K562 (cell line): ENCODE measurements at regions not wholly inside any gene's neighbourhood (a gene's known extent, or its start where the extent isn't known, plus 50 kb on each side); places are given as distances from the start of the nearest gene placed in this dataset.

ENCODE experiments used
- ATAC-seq: fragments of 200-7000 bp; cut with Tn5 transposase; 3 replicates; pipeline ENCODE4 v1.9.1; 2020; ENCODE audit warnings: moderate library complexity
- BruUV-seq: library from RNA; stranded (reverse); fragments of 400-500 nt; replicated peaks from 2 replicates; lab custom pipeline; 2021; lab: Mats Ljungman, UMichigan
- CTCF ChIA-PET: fragments of 300-600 bp; formaldehyde crosslinking; extraction: SDS; loops from one replicate; lab custom pipeline; 2021; ENCODE audit warnings: low intra/inter-chr PET ratio; lab: Yijun Ruan, JAX
- POLR2A ChIA-PET: fragments of 300-600, 350-650 bp; sonication (Branson Sonifier 250); formaldehyde crosslinking; extraction: SDS; loops from one replicate; lab custom pipeline; 2021; ENCODE audit warnings: antibody characterized with exemption, inconsistent platforms; lab: Yijun Ruan, JAX
- DNase-seq, 4 experiments: peaks; one replicate each; pipeline versions ENCODE4 v3.0.0 to v3.0.0-alpha.2; 2011 to 2018; ENCODE audit warnings: low spot score in 3 of 4, mixed read lengths in 3 of 4; ENCODE audit errors: extremely low read depth in 1 of 4
- FAIRE-seq: peaks from 2 replicates; lab custom pipeline; 2011; peaks lifted over from hg19 to GRCh38; lab: Jason Lieb, UNC
- H2AFZ ChIP-seq: 2 replicates; pipeline ENCODE4 v1.6.0; 2011; ENCODE audit warnings: low read depth, low read length, control low read depth, inconsistent platforms
- H3K27ac ChIP-seq: fragments of 200-600 bp; 3 replicates; pipeline ENCODE4 v1.8.0; 2011; ENCODE audit warnings: low read depth, mild to moderate bottlenecking, control low read depth, inconsistent platforms, low read length, moderate library complexity, mixed read lengths; ENCODE audit errors: extremely low read depth
- H3K27me3 ChIP-seq, 2 experiments: fragments of 300-600 bp in 1 of 2; 2 replicates in 1 of 2; 3 replicates in 1 of 2; pipeline versions ENCODE4 v1.6.0 to v1.8.0; 2011; ENCODE audit warnings: inconsistent platforms in 2 of 2, low read length in 2 of 2, mild to moderate bottlenecking in 1 of 2, mixed read lengths in 1 of 2, moderate library complexity in 1 of 2; ENCODE audit not compliant: control insufficient read depth in 2 of 2, insufficient read depth in 2 of 2
- H3K36me3 ChIP-seq: fragments of 300-600 bp; 3 replicates; pipeline ENCODE4 v1.8.0; 2011; ENCODE audit warnings: mild to moderate bottlenecking, low read length, inconsistent platforms; ENCODE audit not compliant: control insufficient read depth, insufficient read depth
- H3K4me1 ChIP-seq, 2 experiments: fragments of 200-600 bp in 1 of 2; replicated peaks in 1 of 2; 2 replicates in 1 of 2; 3 replicates in 1 of 2; pipeline versions ENCODE4 v1.5.1 to v1.8.0; 2011; ENCODE audit warnings: inconsistent platforms in 2 of 2, low read length in 2 of 2, mild to moderate bottlenecking in 1 of 2, mixed read lengths in 1 of 2, moderate library complexity in 1 of 2; ENCODE audit not compliant: control insufficient read depth in 2 of 2, insufficient read depth in 2 of 2
- H3K4me2 ChIP-seq: 2 replicates; pipeline ENCODE4 v1.6.1; 2011; ENCODE audit warnings: low read length, control low read depth, inconsistent platforms, mixed read lengths; ENCODE audit not compliant: insufficient read depth
- H3K4me3 ChIP-seq: fragments of 200-600 bp; sonication (generic), shearing (Covaris generic); 2 replicates; pipeline ENCODE4 v1.5.1; 2016; ENCODE audit warnings: control low read depth, inconsistent platforms
- H3K79me2 ChIP-seq: fragments of 200-600 bp; 3 replicates; pipeline ENCODE4 v1.8.0; 2011; ENCODE audit warnings: low read length, inconsistent platforms; ENCODE audit not compliant: control insufficient read depth, insufficient read depth
- H3K9ac ChIP-seq, 2 experiments: 2 replicates each; pipeline versions ENCODE4 v1.6.0 to v1.6.1; 2011; ENCODE audit warnings: low read depth in 2 of 2, low read length in 2 of 2, control low read depth in 1 of 2, inconsistent platforms in 1 of 2, mild to moderate bottlenecking in 1 of 2, mixed read lengths in 1 of 2; ENCODE audit not compliant: insufficient read depth in 1 of 2
- H3K9me1 ChIP-seq: one replicate; pipeline ENCODE4 v1.6.0; 2011; ENCODE audit warnings: inconsistent platforms, mild to moderate bottlenecking, low read length, moderate library complexity; ENCODE audit not compliant: control insufficient read depth, insufficient read depth
- H3K9me3 ChIP-seq: replicated peaks from 2 replicates; pipeline ENCODE4 v1.5.1; 2011; ENCODE audit warnings: low read depth, low read length, inconsistent platforms; ENCODE audit not compliant: control insufficient read depth, insufficient read depth
- H4K20me1 ChIP-seq: replicated peaks from 2 replicates; pipeline ENCODE4 v1.6.1; 2011; ENCODE audit warnings: low read length, inconsistent platforms, mixed read lengths; ENCODE audit not compliant: control insufficient read depth, insufficient read depth
- BRCA1 ChIP-seq, 2 experiments: fragments of 450-650 bp in 1 of 2; sonication (generic) in 1 of 2; formaldehyde crosslinking in 1 of 2; IDR thresholded peaks; 2 replicates each; pipeline versions ENCODE4 v1.5.0 to v1.6.1; 2017 to 2020; ENCODE audit warnings: mild to moderate bottlenecking in 1 of 2, missing genetic modification reagents in 1 of 2
- BRF2 ChIP-seq: IDR thresholded peaks from 3 replicates; pipeline ENCODE4 v1.6.1; 2011; ENCODE audit warnings: borderline replicate concordance, mild to moderate bottlenecking; ENCODE audit not compliant: insufficient read length, insufficient read depth
- EWSR1 ChIP-seq: fragments of 450-650 bp; IDR thresholded peaks from 2 replicates; pipeline ENCODE4 v1.6.1; 2018; ENCODE audit warnings: borderline replicate concordance, mild to moderate bottlenecking, low read depth, moderate library complexity; ENCODE audit not compliant: partially characterized antibody
- KDM4B ChIP-seq, 2 experiments: fragments of 450-650 bp in 1 of 2; sonication (generic) in 1 of 2; IDR thresholded peaks; 2 replicates each; pipeline ENCODE4 v1.6.1; 2016 to 2017; ENCODE audit warnings: borderline replicate concordance in 2 of 2, antibody characterized with exemption in 1 of 2, low read depth in 1 of 2, mild to moderate bottlenecking in 1 of 2
- MED1 ChIP-seq: sonication (generic); formaldehyde crosslinking; IDR thresholded peaks from 2 replicates; pipeline ENCODE4 v1.8.1; 2023; ENCODE audit warnings: missing genetic modification reagents, borderline replicate concordance
- ZNF318 ChIP-seq, 2 experiments: fragments of 450-650 bp; IDR thresholded peaks; 2 replicates each; pipeline ENCODE4 v1.6.1; 2016; ENCODE audit warnings: mild to moderate bottlenecking in 2 of 2, borderline replicate concordance in 1 of 2, low read depth in 1 of 2, moderate library complexity in 1 of 2
- ZNF639 ChIP-seq, 2 experiments: fragments of 200-800 bp in 1 of 2; sonication (Bioruptor generic) in 1 of 2; sonication (generic) in 1 of 2; formaldehyde crosslinking in 1 of 2; IDR thresholded peaks in 1 of 2; conservative IDR thresholded peaks in 1 of 2; 2 replicates each; pipeline versions ENCODE4 v1.5.0 to v1.6.1; 2016 to 2020; ENCODE audit warnings: missing compliant biosample characterization in 1 of 2, missing genetic modification characterization in 1 of 2, missing genetic modification reagents in 1 of 2
- WGBS: fragments of 100-300 bp; shearing (Covaris generic); methylation state at CpG from one replicate; pipeline ENCODE4 v1.1.6; 2016; ENCODE audit warnings: low coverage, mixed read lengths; ENCODE audit not compliant: insufficient coverage; ENCODE audit errors: missing lambda C conversion rate; 5-methylcytosine and 5-hydroxymethylcytosine counted together
- in situ Hi-C: fragments of 300-500 bp; cut with MboI; formaldehyde crosslinking; loops from 4 replicates; pipeline ENCODE4 v1.15.0; 2018; ENCODE audit warnings: inconsistent platforms, mixed read lengths
- intact Hi-C: fragments of 100-400 bp; cut with micrococcal nuclease; formaldehyde crosslinking; loops from 2 replicates; pipeline ENCODE4 v1.14.2; 2022

GRCh38 chr13:80533175-80533574 lies 192.2 kb upstream of the SPRY2 start:
- no peak overlapping the region for H2AFZ ChIP-seq
- no peaks in the 10 kb centered on the region for H3K79me2 ChIP-seq
- H3K4me2 ChIP-seq, result no peak overlapping the region
- ChIA-PET POLR2A (interaction anchor here (0.7 kb wide), 1 partner anchor 13 kb away, joined by 3 read pairs; no protein-coding TSS in a partner anchor), CTCF (no interaction called here)
- H3K4me1 ChIP-seq, result no peaks in the 10 kb centered on the region
- no peaks in the 10 kb centered on the region for H3K36me3 ChIP-seq
- ATAC-seq, result no peak
- H3K9me3 ChIP-seq, result peaks cover 3% of the 10 kb centered on the region
- no peak overlapping the region for H3K9ac ChIP-seq
- no peaks in the 10 kb centered on the region for H3K27me3 ChIP-seq
- in situ Hi-C loops (no loop called here), intact Hi-C loops (no loop called here)
- WGBS, result 0% methylated on average over 1 of the region's 1 CpG
- no peaks in the 10 kb centered on the region for H3K9me1 ChIP-seq
- no peak overlapping the region for H3K27ac ChIP-seq
- H3K4me3 ChIP-seq, result no peak overlapping the region
- BruUV-seq, result no TSS peak
- peak in 1 of 4 experiments; percentile 2 for DNase-seq
- FAIRE-seq, result no peak
- no peaks in the 10 kb centered on the region for H4K20me1 ChIP-seq
- TF ChIP-seq KDM4B (IDR thresholded peaks at IDR 0.05; ENCODE audit: borderline replicate concordance in 2 of 2, low read depth in 1 of 2) (no peak), MED1 (CRISPR knock-in tag) (0 out of 2 replicates have a peak, but pooled peaks have one; percentile 69), ZNF639 (CRISPR knock-in tag; conservative IDR thresholded peaks at IDR 0.05 in 1 of 2, IDR thresholded peaks at IDR 0.05 in 1 of 2) (0 out of 4 replicates have a peak, but pooled peaks of 1 of the 2 experiments have one; percentile 72), BRF2 (no peak), BRCA1 (IDR thresholded peaks at IDR 0.05) (no peak), BRCA1 (CRISPR knock-in tag; IDR thresholded peaks at IDR 0.05) (0 out of 2 replicates have a peak, but pooled peaks have one; percentile 70), ZNF318 (IDR thresholded peaks at IDR 0.05; ENCODE audit: borderline replicate concordance in 1 of 2, low read depth in 1 of 2) (no peak), EWSR1 (no peak)
